Stomach (tissue), 4 donors: ENCODE measurements at regions not wholly inside any gene's neighbourhood (a gene's known extent, or its start where the extent isn't known, plus 50 kb on each side); places are given as distances from the start of the nearest gene placed in this dataset.

ENCODE experiments used
- CTCF ChIP-seq, 7 experiments: fragments of 450-650 bp in 4 of 7; fragments of 200-600 bp in 3 of 7; sonication (generic) in 3 of 7; IDR thresholded peaks; one replicate each; pipeline ENCODE4 v1.5.1; 2016 to 2019; ENCODE audit warnings: antibody characterized with exemption in 7 of 7, control low read depth in 2 of 7, mild to moderate bottlenecking in 1 of 7
- EP300 ChIP-seq: sonication (generic); formaldehyde crosslinking; IDR thresholded peaks from one replicate; pipeline ENCODE4 v1.6.1; 2017; ENCODE audit warnings: antibody characterized with exemption
- POLR2A ChIP-seq, 4 donors: fragments of 450-650 bp; IDR thresholded peaks; one replicate each; pipeline ENCODE4 v1.6.1; 2016; ENCODE audit warnings: antibody characterized with exemption in 4 of 4, control low read depth in 2 of 4, mild to moderate bottlenecking in 1 of 4, moderate library complexity in 1 of 4
- POLR2AphosphoS5 ChIP-seq, 3 donors: sonication (generic); formaldehyde crosslinking; IDR thresholded peaks; one replicate each; pipeline ENCODE4 v1.6.1; 2016; ENCODE audit warnings: antibody characterized with exemption in 3 of 3

DNA sequence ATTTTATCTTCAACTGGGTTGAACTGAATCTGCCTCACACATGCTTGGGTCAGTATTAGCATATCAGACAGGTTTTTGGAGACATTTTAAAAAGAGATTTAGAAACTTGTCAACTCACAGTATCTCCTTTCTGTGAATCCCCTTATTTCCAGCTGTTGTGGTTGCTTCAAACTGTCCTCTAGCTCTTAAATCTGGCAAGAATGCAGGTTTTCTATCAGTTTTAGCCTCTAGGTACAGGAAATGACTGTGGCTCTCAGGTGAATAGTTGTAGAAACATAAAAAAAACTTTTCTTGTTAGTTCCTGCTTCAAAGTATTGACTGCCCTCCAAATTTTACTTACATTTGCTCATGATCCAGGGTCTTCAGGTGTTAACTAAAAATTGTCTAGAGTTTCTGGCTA is 495.7 kb upstream of the TMPRSS15 start:
- TF ChIP-seq POLR2A (IDR thresholded peaks at IDR 0.05) (no peak), CTCF (IDR thresholded peaks at IDR 0.05) (no peak), EP300 (no peak), POLR2AphosphoS5 (IDR thresholded peaks at IDR 0.05) (no peak)
